Endodermal cell (in vitro differentiated cells): ENCODE measurements at regions not wholly inside any gene's neighbourhood (a gene's known extent, or its start where the extent isn't known, plus 50 kb on each side); places are given as distances from the start of the nearest gene placed in this dataset.

Experiments used
- DNase-seq: peaks from one replicate; pipeline ENCODE4 v3.0.0-alpha.2; 2017
- H3K27ac ChIP-seq: 2 replicates; pipeline ENCODE4 v1.5.1; 2013; ENCODE audit warnings: mild to moderate bottlenecking, low read depth, low read length, moderate library complexity
- H3K27me3 ChIP-seq: 2 replicates; pipeline ENCODE4 v1.6.1; 2013; ENCODE audit warnings: mild to moderate bottlenecking, low read length, moderate library complexity; ENCODE audit not compliant: insufficient read depth, control insufficient read depth, poor library complexity, severe bottlenecking
- H3K36me3 ChIP-seq: 2 replicates; pipeline ENCODE4 v1.7.0; 2013; ENCODE audit warnings: mild to moderate bottlenecking, low read length, moderate library complexity; ENCODE audit not compliant: control insufficient read depth, insufficient read depth
- H3K4me1 ChIP-seq: one replicate; pipeline ENCODE4 v1.7.0; 2013; ENCODE audit warnings: low read length; ENCODE audit not compliant: control insufficient read depth, insufficient read depth
- H3K4me3 ChIP-seq: 2 replicates; pipeline ENCODE4 v1.5.1; 2013; ENCODE audit warnings: mild to moderate bottlenecking, low read length, moderate library complexity
- H3K9ac ChIP-seq: 2 replicates; pipeline ENCODE4 v1.6.1; 2013; ENCODE audit warnings: mild to moderate bottlenecking, low read length, moderate library complexity; ENCODE audit not compliant: poor library complexity, severe bottlenecking; ENCODE audit errors: extremely low read depth
- H3K9me3 ChIP-seq: 2 replicates; pipeline ENCODE4 v1.6.1; 2013; ENCODE audit warnings: mild to moderate bottlenecking, low read length, moderate library complexity; ENCODE audit not compliant: control insufficient read depth
- H3K27ac Mint-ChIP-seq: 2 replicates; pipeline ENCODE4 v1.8.0; 2020; ENCODE audit warnings: mixed read lengths
- H3K27me3 Mint-ChIP-seq: 2 replicates; pipeline ENCODE4 v1.8.0; 2021; ENCODE audit warnings: mild to moderate bottlenecking, mixed read lengths; ENCODE audit not compliant: insufficient read depth
- H3K36me3 Mint-ChIP-seq: 2 replicates; pipeline ENCODE4 v1.8.0; 2020; ENCODE audit warnings: low read depth, mixed read lengths
- H3K4me1 Mint-ChIP-seq: 2 replicates; pipeline ENCODE4 v1.8.0; 2020; ENCODE audit warnings: mixed read lengths
- H3K4me3 Mint-ChIP-seq: 2 replicates; pipeline ENCODE4 v1.8.0; 2020; ENCODE audit warnings: mild to moderate bottlenecking, moderate library complexity, mixed read lengths
- H3K9me3 Mint-ChIP-seq: 2 replicates; pipeline ENCODE4 v1.8.0; 2020; ENCODE audit warnings: mild to moderate bottlenecking, mixed read lengths
- CTCF ChIP-seq: fragments of 200-600 bp; sonication (generic); conservative IDR thresholded peaks from 2 replicates; pipeline ENCODE4 v1.5.0; 2021; ENCODE audit warnings: antibody characterized with exemption, mild to moderate bottlenecking
- WGBS, 2 experiments: methylation state at CpG; one replicate each; pipeline versions ENCODE4 v1.1.5 to v1.1.7; 2013; ENCODE audit warnings: missing lambda C conversion rate in 2 of 2, mixed read lengths in 1 of 2; ENCODE audit not compliant: insufficient coverage in 1 of 2, insufficient read length in 1 of 2; 5-methylcytosine and 5-hydroxymethylcytosine counted together

- no peak overlapping the region for H3K27ac ChIP-seq
- Mint-ChIP-seq H3K4me3 (no peak overlapping the region), H3K36me3 (no peaks in the 10 kb centered on the region), H3K27me3 (no peaks in the 10 kb centered on the region), H3K9me3 (no peaks in the 10 kb centered on the region), H3K27ac (no peak overlapping the region), H3K4me1 (peaks cover 3% of the 10 kb centered on the region)
- H3K36me3 ChIP-seq, result no peaks in the 10 kb centered on the region
- no peaks in the 10 kb centered on the region for H3K27me3 ChIP-seq
- H3K4me1 ChIP-seq, result no peaks in the 10 kb centered on the region
- DNase-seq, result no peak
- H3K4me3 ChIP-seq, result no peak overlapping the region
- H3K9me3 ChIP-seq, result no peaks in the 10 kb centered on the region
- 87 to 93% methylated on average over 3 to 4 of the region's 4 CpGs for WGBS, 2 experiments
- no peak overlapping the region for H3K9ac ChIP-seq
- TF ChIP-seq CTCF, result no peak
Measured at GRCh38 chr13:67990868-67991267, 760.7 kb upstream of the PCDH9 start.

GRCh38 chr13:67986234-67986633, 756.1 kb upstream of the PCDH9 start:
- Mint-ChIP-seq H3K4me3 (no peak overlapping the region), H3K9me3 (no peaks in the 10 kb centered on the region), H3K27ac (no peak overlapping the region), H3K4me1 (no peaks in the 10 kb centered on the region), H3K36me3 (no peaks in the 10 kb centered on the region), H3K27me3 (no peaks in the 10 kb centered on the region)
- DNase-seq, result no peak
- Histone ChIP-seq H3K9me3 (no peaks in the 10 kb centered on the region), H3K9ac (no peak overlapping the region), H3K27ac (no peak overlapping the region), H3K4me3 (no peak overlapping the region), H3K27me3 (no peaks in the 10 kb centered on the region), H3K4me1 (no peaks in the 10 kb centered on the region), H3K36me3 (no peaks in the 10 kb centered on the region)
- WGBS, 2 experiments, result 94 to 100% methylated on average over 1 of the region's 1 CpG
- no peak for TF ChIP-seq CTCF

GRCh38 chr13:67977066-67977465, 746.9 kb upstream of the PCDH9 start:
- Mint-ChIP-seq H3K27ac (no peak overlapping the region), H3K4me1 (peaks cover 5% of the 10 kb centered on the region), H3K4me3 (no peak overlapping the region), H3K9me3 (no peaks in the 10 kb centered on the region), H3K36me3 (no peaks in the 10 kb centered on the region), H3K27me3 (no peaks in the 10 kb centered on the region)
- Histone ChIP-seq H3K36me3 (no peaks in the 10 kb centered on the region), H3K9me3 (no peaks in the 10 kb centered on the region), H3K27ac (no peak overlapping the region), H3K27me3 (no peaks in the 10 kb centered on the region), H3K9ac (no peak overlapping the region), H3K4me3 (no peak overlapping the region), H3K4me1 (no peaks in the 10 kb centered on the region)
- WGBS, 2 experiments, result 90 to 100% methylated on average over 2 of the region's 2 CpGs
- no peak for DNase-seq
- TF ChIP-seq CTCF, result no peak
